ENCODE measurements at regions not wholly inside any gene's neighbourhood (a gene's known extent, or its start where the extent isn't known, plus 50 kb on each side); places are given as distances from the start of the nearest gene placed in this dataset.

DNA sequence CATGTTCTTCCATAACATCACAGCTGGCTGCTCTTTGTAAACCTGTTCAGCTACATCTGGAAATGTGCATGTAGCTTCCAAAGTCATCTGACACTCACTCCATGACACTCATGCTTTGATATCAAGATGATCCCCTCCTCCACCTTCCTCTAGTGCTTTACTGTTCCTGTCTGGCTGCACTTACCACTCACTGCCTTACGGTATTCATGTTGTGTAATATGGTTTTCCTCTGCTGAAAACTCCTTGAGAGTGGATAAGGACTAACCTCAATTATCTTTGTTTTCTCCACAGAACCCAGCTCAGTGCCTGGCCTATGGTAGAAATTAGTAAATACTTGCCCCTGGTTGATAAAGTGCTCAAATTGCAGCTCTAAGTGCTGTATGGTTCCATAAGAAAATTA lies 483.9 kb downstream of the HTR7 start:
- TF ChIP-seq POLR2AphosphoS5 (IDR thresholded peaks at IDR 0.05; ENCODE audit: borderline replicate concordance, low read depth, low read length) = no peak
- TF ChIP-seq EZH2 (IDR thresholded peaks at IDR 0.05) = no peak
